Activated T-helper 1 cell treated with anti-CD3 and anti-CD28 coated beads, Interleukin-12 subunit alpha, Interleukin-12 subunit beta, Interleukin-2, Interleukin-4 antibody, amounts not matched to agents 30 ng/mL and 10 ng/mL and 1 ng/mL, durations not matched to agents 14 hours and 24 hours and 36 hours (primary cell): ENCODE measurements at regions not wholly inside any gene's neighbourhood (a gene's known extent, or its start where the extent isn't known, plus 50 kb on each side); places are given as distances from the start of the nearest gene placed in this dataset.
A peak's percentile ranks its signal among the peaks of the same experiment; 100 is the strongest.

Source experiments
- DNase-seq: peaks from one replicate; pipeline ENCODE4 v3.0.0; 2021; ENCODE audit warnings: low spot score
- H3K27ac Mint-ChIP-seq: one replicate; pipeline ENCODE4 v1.8.0; 2021; ENCODE audit warnings: mild to moderate bottlenecking, mixed read lengths
- H3K27me3 Mint-ChIP-seq: one replicate; pipeline ENCODE4 v1.8.0; 2022; ENCODE audit warnings: mild to moderate bottlenecking, moderate library complexity, mixed read lengths; ENCODE audit not compliant: insufficient read depth
- H3K36me3 Mint-ChIP-seq: one replicate; pipeline ENCODE4 v1.8.0; 2021; ENCODE audit warnings: low read depth, mixed read lengths
- H3K4me1 Mint-ChIP-seq: one replicate; pipeline ENCODE4 v1.8.0; 2021; ENCODE audit warnings: low read depth, mixed read lengths
- H3K4me3 Mint-ChIP-seq: one replicate; pipeline ENCODE4 v1.8.0; 2021; ENCODE audit warnings: mild to moderate bottlenecking, moderate library complexity, mixed read lengths
- H3K9me3 Mint-ChIP-seq: one replicate; pipeline ENCODE4 v1.8.0; 2021; ENCODE audit warnings: mixed read lengths
- intact Hi-C: fragments of 100-400 bp; cut with micrococcal nuclease; formaldehyde crosslinking; loops from one replicate; pipeline ENCODE4 v1.15.1; 2024

DNA sequence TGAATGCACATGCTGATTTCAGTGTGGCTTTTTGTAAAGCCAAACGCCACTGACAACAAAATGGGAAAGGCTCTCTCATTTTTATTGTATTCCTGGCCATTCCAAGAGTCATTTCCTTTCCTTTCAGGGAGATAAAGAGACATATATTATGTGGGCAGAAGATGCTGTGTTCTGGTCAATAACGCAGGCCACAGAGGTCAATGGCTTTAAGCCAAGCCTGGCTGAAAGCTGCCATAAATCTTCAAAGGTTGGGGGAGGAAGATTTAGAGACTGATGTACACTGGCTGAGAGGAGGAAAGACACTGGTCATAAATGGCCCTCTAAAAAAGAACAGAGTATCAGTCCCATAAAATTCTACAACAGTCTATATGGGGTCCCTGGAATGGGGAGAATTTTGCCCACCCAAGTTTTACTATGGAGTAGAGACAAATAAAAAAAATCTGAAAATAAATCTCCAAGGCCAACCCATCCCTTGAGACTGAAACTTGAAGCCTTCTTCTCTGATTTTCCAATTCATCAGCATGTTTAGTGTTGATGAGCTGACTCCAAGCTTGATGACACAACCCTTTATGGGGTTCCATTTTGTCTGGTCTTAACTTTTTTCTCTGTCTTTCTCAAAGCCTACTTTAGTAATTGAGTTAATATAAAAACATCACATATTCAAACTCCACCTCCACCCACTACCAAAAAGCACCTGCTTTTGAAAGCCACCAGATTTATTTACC is 152.1 kb upstream of the SLC24A2 start:
- Mint-ChIP-seq H3K4me3 (no peak overlapping the region), H3K4me1 (peaks cover 2% of the 10 kb centered on the region), H3K36me3 (no peaks in the 10 kb centered on the region), H3K9me3 (no peaks in the 10 kb centered on the region), H3K27me3 (peaks cover 13% of the 10 kb centered on the region), H3K27ac (no peak overlapping the region)
- intact Hi-C loops: no loop called here
- DNase-seq: no peak

DNA sequence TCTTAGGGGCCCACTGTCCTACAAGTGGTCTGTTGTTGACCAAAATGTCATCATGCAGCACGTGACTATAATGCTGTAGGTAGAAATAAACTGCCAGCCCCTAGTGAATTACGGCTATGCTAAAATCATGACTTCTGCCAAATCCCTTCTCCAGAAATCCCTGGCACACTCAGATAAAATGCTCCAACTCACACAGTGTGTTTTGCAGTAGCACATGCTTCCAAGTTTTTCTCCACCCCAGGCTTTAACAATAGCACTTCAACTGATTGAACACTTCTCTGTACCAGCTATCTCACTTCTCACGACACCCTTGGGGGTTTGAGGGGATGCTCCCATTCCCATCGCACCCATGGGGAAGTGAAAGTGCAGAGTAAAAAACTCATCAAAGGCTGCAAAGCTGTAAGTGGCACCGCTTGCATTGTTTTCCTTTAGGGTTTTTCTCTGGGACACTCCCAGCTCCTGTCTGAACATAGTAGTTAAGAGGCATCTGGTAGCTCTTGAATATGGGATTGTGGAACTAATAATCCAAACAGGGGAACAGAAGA is 151.0 kb upstream of the SLC24A2 start:
- intact Hi-C loops: loop anchor here (10.0 kb wide), 1 partner anchor 685 kb away; the partner anchor contains the start of gene MLLT3
- Mint-ChIP-seq H3K4me3 (no peak overlapping the region), H3K27me3 (peaks cover 9% of the 10 kb centered on the region), H3K4me1 (peaks cover under 1% of the 10 kb centered on the region), H3K9me3 (no peaks in the 10 kb centered on the region), H3K36me3 (no peaks in the 10 kb centered on the region), H3K27ac (no peak overlapping the region)
- no peak for DNase-seq

DNA sequence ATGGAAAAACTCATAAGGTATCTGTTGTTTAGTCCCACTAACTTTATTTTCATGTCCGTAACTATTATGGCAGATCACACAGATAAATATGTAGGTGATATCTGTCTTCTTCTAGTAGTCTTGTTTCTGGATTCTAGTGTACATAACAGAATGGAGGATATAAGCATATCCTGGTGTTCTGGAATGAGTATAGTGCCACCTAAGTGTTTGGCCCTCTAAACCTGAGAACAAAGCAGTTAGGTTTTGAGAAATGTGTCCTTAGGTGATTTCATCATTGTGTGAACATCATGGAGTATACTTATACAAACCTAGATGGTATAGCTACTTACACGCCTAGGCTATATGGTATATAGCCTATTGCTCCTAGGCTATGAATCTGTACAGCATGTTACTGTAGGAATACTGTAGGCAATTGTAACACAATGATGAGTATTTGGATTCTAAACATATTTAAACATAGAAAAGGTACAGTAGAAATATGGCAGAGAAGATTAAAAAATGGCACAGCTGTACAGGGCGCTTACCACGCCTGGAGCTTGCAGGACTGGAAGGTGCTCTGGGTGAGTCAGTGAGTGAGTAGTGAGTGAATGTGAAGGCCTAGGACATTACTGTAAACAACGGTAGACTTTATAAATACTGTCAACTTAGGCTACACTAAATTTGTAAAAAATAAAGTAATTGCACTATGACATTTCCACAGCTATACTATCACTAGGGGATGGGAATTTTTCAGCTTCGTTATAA is 150.3 kb upstream of the SLC24A2 start:
- peaks cover 7% of the 10 kb centered on the region for H3K4me1 Mint-ChIP-seq
- H3K27ac Mint-ChIP-seq: no peak overlapping the region
- no peaks in the 10 kb centered on the region for H3K36me3 Mint-ChIP-seq
- no peak for DNase-seq
- H3K4me3 Mint-ChIP-seq: no peak overlapping the region
- intact Hi-C loops: loop anchor here (10.0 kb wide), 1 partner anchor 686 kb away; the partner anchor contains the start of gene MLLT3
- no peaks in the 10 kb centered on the region for H3K9me3 Mint-ChIP-seq
- peaks cover 6% of the 10 kb centered on the region for H3K27me3 Mint-ChIP-seq

DNA sequence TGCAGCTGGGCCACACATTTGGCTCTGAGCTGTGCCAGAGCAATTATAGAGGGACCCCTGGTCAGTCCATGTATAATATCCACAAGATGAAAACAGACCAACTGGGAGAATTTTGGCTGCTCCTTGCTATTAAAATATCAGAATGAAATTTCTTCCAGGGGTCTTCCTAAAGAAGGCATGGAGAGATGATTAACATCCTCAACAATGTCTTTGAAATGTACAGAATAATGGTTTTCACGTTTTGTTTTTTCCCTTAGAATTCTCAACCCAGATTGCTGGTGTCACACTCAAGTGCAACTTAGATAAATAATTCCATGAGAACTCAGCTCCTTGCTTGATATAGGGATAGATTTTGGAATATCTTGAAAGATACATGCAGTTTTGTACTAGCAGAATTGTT is 148.3 kb upstream of the SLC24A2 start:
- intact Hi-C loops: loop anchor here (10.0 kb wide), 1 partner anchor 688 kb away; the partner anchor contains the start of gene MLLT3
- Mint-ChIP-seq H3K9me3 (no peaks in the 10 kb centered on the region), H3K27ac (no peak overlapping the region), H3K27me3 (peaks cover 4% of the 10 kb centered on the region), H3K4me3 (no peak overlapping the region), H3K36me3 (no peaks in the 10 kb centered on the region), H3K4me1 (peaks cover 14% of the 10 kb centered on the region)
- DNase-seq: no peak

DNA sequence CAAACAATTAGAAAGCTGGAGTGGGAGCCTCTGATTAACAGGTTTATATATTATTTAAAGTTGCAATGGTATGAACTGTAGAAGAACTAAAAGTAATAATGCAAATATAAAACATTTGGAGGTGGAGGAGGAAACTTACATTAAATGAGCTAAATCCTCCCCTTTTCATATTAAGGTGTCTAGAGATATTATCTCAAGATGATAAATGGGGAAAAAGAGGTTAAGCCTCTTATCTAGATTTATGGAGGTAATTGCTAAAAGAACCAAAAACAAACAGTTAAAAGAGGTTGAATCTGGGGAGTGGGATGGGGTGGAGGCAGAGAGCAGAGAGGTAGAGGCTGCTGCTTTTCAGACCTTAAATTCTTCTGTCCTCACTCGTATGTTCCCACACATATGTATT is 147.8 kb upstream of the SLC24A2 start:
- H3K4me1 Mint-ChIP-seq: peaks cover 14% of the 10 kb centered on the region
- intact Hi-C loops: loop anchor here (10.0 kb wide), 1 partner anchor 688 kb away; the partner anchor contains the start of gene MLLT3
- peaks cover 4% of the 10 kb centered on the region for H3K27me3 Mint-ChIP-seq
- H3K4me3 Mint-ChIP-seq: no peak overlapping the region
- H3K27ac Mint-ChIP-seq: no peak overlapping the region
- H3K9me3 Mint-ChIP-seq: no peaks in the 10 kb centered on the region
- no peaks in the 10 kb centered on the region for H3K36me3 Mint-ChIP-seq
- DNase-seq: no peak

DNA sequence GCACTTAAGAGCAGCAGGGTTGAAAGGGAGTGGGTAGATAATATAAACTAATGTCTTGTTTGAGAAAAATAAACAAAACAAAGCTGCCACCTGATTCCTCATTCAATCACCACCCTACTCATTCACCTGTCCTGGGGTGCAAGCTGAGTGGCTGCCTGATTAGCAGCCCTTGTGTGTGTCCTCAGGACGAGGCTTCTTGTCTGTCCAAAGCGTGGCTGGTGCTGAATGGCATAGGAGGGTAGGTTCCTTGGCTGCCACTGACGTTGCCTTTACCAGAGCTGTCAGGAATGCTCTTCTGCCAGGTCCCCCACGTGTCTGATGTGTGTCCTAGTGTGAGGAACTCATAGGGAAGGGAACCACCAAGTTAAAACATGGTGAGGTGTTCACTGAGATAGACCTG is 146.6 kb upstream of the SLC24A2 start:
- Mint-ChIP-seq H3K36me3 (no peaks in the 10 kb centered on the region), H3K27ac (no peak overlapping the region), H3K4me1 (peaks cover 14% of the 10 kb centered on the region), H3K4me3 (no peak overlapping the region), H3K9me3 (no peaks in the 10 kb centered on the region), H3K27me3 (peaks cover 4% of the 10 kb centered on the region)
- DNase-seq: no peak
- intact Hi-C loops: loop anchor here (10.0 kb wide), 1 partner anchor 689 kb away; the partner anchor contains the start of gene MLLT3

DNA sequence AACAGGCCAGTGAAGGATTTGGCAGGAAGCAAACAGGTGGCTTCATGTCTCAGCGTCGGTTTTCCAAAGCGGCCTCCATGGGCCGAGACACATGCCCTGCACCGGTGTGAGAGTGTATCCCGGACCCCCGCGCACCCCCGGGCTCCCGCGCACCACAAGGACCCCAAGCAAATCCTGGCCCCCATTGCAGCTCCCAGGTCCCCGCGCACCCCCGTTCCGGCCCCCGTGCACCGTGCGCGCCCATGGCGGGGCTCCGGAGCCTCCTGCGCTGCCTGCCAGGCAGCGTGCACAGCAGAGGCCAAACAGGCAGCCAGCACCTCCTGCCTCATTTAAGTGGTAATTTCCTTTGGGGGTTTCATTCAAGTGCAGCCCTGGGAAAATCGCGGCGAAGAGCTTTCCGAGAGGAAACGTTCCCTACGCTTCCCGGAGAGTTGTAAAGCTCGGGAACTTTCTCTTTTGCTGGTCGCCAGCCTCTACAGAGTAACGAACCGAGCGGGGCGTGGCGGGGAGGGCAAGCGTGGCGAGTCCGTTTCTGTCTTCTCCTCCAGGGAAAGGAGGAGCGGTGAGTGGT is 145.5 kb upstream of the SLC24A2 start:
- intact Hi-C loops: loop anchor here (5.0 to 10.0 kb wide), 3 partner anchors 63 to 690 kb away; partner anchors contain the start of gene MLLT3
- Mint-ChIP-seq H3K27ac (no peak overlapping the region), H3K36me3 (no peaks in the 10 kb centered on the region), H3K4me1 (peaks cover 14% of the 10 kb centered on the region), H3K4me3 (peak overlapping the region; percentile 62), H3K27me3 (peaks cover 4% of the 10 kb centered on the region), H3K9me3 (no peaks in the 10 kb centered on the region)
- no peak for DNase-seq

DNA sequence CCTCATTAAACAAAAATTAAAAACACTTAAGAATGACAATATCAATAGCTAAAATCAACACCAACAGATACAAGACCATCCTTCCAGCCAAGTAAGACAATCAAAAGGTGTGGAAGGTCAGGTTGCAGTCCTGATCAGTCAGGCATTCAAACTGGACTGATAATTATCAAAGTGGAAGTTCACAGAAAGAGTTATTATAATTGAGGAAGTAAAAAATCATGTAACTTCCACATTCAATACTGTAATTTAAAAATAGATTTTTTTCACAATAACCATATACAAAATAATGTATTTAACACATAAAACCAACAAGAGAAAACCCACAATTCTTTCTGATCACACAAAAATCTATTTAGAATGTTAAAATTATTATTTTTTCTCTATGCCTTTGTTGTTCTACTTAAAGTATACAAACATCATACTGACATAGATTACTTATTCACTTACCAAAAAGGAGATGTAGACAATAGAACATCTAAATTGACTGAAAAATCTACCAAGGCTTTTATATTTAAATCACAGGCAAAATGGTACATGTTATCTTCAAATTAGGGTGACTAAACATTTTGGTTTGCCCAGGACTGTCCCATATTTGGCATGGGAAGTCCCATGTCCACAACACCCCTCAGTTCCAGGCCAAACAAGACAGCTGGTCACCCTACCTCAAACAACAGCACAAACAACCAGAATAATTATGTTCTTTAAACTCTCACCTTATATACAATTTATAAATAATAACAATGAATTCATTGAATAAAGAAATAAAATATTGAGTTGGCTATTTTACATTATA is 142.5 kb upstream of the SLC24A2 start:
- peaks cover 35% of the 10 kb centered on the region for H3K4me1 Mint-ChIP-seq
- H3K4me3 Mint-ChIP-seq: no peak overlapping the region
- H3K9me3 Mint-ChIP-seq: no peaks in the 10 kb centered on the region

DNA sequence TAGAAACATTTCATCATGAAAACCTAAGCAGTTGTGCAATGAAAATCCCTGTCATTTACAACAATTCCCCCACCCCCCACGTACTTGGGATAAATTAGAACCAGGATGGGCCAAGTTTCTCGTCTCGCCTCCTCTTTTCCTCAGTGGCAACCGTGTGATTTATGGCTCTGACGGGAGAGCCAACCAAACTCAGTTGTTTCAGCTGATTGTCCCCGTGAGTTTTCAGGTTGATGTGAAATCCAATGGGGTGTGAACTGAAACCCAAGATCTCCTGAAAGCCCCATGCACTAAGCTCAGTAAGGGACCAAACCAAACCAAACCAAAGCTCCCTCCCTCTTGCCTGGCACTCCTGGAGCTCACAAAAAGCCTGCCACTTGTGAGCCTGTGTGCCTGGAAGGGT is 138.7 kb upstream of the SLC24A2 start:
- intact Hi-C loops: loop anchor here (1.0 kb wide), 1 partner anchor 428 kb away; no protein-coding TSS in a partner anchor

More for the DNA sequence above, 142.5 kb upstream of the SLC24A2 start:
- intact Hi-C loops: loop anchor here (5.0 to 10.0 kb wide), 3 partner anchors 66 to 694 kb away; partner anchors contain the start of gene MLLT3
- DNase-seq: no peak
- no peaks in the 10 kb centered on the region for H3K36me3 Mint-ChIP-seq
- peaks cover 4% of the 10 kb centered on the region for H3K27me3 Mint-ChIP-seq
- H3K27ac Mint-ChIP-seq: no peak overlapping the region

DNA sequence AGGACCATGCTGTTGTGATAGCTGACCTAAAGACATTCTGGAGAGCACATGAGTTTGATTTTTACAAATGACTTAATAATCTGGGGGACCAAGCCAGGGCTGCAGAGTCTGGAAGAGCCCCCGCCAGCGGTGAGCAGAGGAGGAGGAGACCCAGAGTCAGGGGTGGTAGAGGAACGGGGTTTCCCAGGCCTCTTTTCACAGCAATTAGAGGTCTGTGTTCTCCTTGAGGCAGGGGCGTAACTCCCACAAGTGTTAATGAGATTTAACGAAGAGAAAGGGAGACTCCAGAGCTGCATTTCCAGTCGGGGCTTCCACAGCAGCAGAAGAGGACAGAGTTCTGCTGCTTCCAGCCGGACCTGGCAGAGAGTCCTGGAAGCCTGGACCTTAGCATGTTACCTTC is 137.9 kb upstream of the SLC24A2 start:
- H3K27me3 Mint-ChIP-seq: peaks cover 2% of the 10 kb centered on the region
- intact Hi-C loops: loop anchor here (1.0 kb wide), 1 partner anchor 429 kb away; no protein-coding TSS in a partner anchor
- no peak for DNase-seq

More for the DNA sequence above, 138.7 kb upstream of the SLC24A2 start:
- H3K36me3 Mint-ChIP-seq: no peaks in the 10 kb centered on the region
- peaks cover 2% of the 10 kb centered on the region for H3K27me3 Mint-ChIP-seq
- H3K27ac Mint-ChIP-seq: no peak overlapping the region
- DNase-seq: no peak
- H3K9me3 Mint-ChIP-seq: no peaks in the 10 kb centered on the region
- peaks cover 28% of the 10 kb centered on the region for H3K4me1 Mint-ChIP-seq
- no peak overlapping the region for H3K4me3 Mint-ChIP-seq

DNA sequence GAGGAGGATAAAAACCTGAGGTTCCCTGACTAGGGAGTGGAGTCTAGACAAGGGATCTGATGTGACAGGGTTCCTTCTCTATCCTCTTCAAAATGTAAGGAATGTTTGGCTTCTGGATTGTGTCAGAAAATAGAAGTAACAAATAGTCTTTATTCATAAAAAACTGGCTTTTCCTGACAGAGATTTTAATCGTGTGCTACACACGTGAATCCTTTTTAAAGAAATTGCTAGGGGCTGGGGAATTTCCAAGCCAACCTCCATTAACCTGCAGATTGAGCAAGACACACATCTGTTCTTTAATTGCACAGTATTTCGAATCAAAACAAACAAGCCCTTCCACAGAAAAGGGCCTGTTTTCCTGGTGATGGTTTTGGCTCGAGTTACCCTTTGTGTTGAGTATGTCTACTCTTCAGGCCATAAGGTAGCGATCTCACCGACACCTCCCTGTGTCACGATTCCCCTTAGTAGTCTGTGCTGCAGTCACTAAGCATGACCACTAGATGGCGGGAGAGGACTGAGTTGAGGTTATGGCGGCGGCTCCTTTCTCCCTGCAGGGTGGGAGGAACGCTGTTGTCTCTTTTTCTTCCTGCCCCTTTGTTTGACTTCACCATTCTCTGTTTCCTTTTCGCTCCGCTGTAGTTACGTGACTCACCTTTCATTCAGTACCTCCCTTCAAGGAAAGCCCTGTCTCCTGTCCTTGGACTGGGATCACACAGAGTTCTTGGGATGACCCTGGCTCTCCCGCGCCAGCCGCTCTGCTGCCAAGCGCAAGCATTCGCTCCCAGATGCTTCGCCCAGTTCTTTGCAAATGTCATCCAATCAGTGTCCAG is 137.1 kb upstream of the SLC24A2 start:
- Mint-ChIP-seq H3K27me3 (peaks cover 2% of the 10 kb centered on the region), H3K4me3 (peak overlapping the region; percentile 65), H3K27ac (peak overlapping the region; percentile 2), H3K36me3 (no peaks in the 10 kb centered on the region), H3K9me3 (no peaks in the 10 kb centered on the region), H3K4me1 (peaks cover 28% of the 10 kb centered on the region)
- intact Hi-C loops: loop anchor here (1.0 to 2.0 kb wide), 3 partner anchors 433 to 1185 kb away; no protein-coding TSS in a partner anchor
- DNase-seq: peak; percentile 79

More for the DNA sequence above, 137.9 kb upstream of the SLC24A2 start:
- Mint-ChIP-seq H3K4me1 (peaks cover 28% of the 10 kb centered on the region), H3K4me3 (no peak overlapping the region), H3K27ac (no peak overlapping the region), H3K36me3 (no peaks in the 10 kb centered on the region), H3K9me3 (no peaks in the 10 kb centered on the region)
